HG03378 (cell line): ENCODE measurements at regions not wholly inside any gene's neighbourhood (a gene's known extent, or its start where the extent isn't known, plus 50 kb on each side); places are given as distances from the start of the nearest gene placed in this dataset.
"Not testable (repeated sequence)": the region's sequence is repeated elsewhere in the genome, so short reads cannot be mapped to it uniquely, and the experiment has no call there.

Experiments
- ATAC-seq: cut with Tn5 transposase; IDR thresholded peaks from one replicate; pipeline ENCODE4 v1.9.1; 2021; ENCODE audit warnings: mild to moderate bottlenecking, moderate library complexity; ENCODE audit not compliant: unreplicated experiment

DNA sequence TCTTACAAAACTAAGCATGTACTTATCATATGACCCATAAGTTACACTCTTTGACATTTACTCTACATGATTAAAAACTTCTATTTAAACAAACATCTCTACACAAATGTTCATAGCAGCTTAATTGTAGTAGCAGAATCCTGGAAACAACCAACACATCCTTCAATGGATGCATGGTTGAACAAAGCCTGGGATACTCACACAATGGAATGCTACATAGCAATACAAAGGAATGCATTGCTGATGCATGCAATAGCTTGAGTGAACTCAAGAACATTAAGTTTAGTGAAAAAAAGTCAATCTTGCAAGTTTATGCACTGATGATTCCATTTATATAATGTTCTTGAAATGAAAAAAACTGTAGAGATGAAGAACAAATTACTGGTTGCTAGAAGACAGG, 686.9 kb downstream of the LRRIQ3 start:
- ATAC-seq = no peak

DNA sequence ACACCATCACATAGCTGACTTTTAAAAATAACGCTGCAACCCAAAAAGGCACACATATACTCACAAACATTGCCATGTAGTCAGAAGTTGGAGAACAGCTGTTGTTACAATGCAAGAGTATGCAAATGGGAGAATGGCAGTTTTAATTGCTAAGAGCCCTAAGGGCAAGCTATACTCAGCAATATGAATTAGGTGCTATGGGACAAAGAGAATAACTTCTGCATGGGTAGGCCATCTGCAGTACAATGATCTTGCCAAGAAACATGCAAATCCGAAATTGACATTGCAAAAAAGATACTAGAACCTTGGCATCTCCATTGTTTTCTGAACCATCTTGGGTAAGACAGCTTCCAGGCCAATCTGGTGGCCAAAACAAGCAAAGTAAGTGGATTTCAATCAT, 697.8 kb downstream of the LRRIQ3 start:
- no peak for ATAC-seq

DNA sequence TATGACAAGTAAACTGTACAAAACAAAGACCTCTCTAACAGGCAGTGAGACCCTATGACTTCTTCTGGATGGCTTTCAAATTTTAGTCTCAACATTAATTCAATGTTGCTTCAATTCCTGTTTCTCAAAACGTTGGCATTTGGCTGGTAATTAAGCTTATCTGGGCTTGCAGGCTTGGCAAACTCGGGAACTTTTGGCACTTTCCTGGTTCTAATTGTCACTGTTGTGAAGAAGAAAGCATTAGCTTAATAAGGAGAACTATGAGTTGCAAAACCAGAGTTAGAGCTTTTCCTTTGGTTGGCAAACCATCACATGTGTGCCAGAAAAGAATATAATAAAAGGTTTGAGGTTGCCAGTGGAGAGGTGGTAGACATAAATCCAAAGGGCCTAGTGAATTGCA, 698.3 kb downstream of the LRRIQ3 start:
- no peak for ATAC-seq

DNA sequence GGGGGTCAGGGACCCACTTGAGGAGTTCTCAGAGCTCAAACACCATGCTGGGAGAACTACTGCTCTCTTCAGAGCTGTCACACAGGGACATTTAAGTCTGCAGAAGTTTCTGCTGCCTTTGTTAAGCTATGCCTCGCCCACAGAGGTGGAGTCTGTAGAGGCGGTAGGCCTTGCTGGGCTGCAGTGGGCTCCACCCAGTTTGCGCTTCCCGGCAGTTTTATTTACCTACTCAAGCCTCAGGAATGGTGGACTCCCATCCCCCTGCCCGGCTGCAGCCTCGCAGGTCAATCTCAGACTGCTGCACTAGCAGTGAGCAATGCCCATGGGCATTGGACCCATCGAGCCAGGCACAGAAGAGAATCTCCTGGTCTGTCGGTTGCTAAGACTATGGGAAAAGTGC, 706.4 kb downstream of the LRRIQ3 start:
- ATAC-seq = no peak

DNA sequence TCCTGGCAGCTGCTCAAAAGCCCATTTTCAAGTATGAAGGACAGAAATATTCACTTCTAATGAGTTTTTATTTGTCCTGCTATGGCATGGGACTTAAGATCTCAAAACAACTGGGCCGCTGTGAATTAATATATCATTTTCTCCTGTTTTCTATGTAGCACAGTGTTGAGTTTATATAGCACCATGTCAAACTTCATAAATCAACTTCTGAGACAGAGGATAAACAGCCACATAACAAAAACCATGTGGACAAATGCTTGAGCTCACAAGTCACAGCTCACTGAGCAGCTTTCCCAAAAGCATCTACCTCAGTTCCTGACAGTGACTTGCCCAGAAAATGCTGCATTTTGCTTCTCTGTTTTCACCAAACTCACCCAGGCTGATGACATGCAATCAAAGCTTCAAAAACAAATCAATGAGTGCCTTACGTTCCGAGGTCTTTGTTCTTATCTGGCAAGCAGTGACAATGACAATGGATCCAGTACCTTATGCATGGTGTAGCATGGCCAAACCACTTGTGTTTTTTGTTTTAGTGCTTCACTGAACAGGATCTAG, 722.6 kb downstream of the LRRIQ3 start:
- ATAC-seq = no peak

DNA sequence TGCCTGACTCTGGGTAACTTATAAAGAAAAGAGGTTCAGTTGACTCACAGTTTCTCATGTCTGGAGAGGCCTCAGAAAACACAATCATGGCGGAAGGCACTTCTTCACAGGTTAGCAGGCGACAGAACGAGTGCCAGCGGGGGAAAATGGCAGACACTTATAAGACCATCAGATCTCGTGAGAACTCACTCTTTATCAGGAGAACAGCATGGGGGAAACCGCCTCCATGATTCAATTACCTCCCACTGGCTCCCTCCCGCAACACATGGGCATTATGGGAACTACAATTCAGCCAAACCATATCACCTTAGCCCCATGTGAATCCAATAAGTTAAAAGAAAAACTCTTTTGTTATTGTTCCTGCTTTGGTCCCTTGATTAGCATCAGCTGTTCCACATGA, 725.2 kb downstream of the LRRIQ3 start:
- ATAC-seq = no peak

DNA sequence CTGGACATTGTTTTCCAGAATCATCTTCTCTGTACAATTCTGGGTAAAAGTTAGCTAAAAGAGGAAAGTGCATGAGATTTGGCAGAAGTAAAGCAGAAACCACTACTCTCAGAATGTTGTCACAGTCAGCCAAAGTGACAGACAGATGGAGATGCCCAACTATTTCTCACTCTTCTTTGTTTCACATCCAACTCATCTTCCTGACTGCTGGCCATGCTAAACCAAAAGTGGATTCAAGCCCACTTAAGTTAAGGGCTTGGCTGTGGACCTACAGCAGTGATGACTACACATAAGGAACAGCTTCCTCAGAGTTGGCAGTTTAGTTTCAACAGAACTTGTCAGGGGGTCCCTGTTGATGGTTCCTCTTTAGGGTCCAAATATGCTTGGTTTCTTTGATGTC, 730.2 kb downstream of the LRRIQ3 start:
- no peak for ATAC-seq

DNA sequence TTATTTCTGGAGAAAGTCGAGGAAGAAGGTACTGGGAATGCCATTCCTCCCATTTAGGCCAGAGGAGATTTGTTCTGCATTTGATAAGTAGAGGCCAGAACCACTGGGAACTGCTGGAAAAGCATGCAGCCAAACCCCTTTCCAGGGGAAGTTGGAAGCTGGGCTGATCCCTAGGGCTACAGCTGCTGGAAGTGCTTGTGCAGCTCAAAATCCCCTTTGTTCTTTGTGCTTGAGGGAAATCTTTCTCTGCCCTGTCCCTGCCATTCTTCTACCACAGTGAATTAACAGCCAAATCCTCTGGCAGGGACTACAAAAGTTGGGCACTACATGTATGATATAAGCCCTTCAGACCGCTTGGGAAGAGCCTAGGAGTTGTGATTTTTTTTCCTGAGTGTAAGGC, 734.1 kb downstream of the LRRIQ3 start:
- ATAC-seq = no peak

DNA sequence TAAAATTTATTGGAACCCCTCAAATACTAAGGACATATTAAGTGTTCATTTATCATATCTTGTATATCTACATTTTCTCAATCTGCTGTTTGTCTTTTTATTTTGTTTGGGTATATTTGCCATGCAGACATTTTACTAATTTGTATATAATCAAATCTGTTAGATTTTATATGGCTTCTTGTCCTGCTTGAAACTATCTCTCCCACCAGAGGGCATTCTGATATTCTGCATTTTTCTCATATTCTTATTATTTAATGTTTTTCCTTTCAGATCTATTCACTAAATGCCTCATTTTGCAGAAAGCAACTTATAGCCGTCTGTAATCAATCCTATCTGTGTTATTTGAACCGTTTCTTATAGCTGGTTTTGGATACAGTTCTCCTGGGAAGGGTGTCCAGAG, 745.5 kb downstream of the LRRIQ3 start:
- ATAC-seq = no peak

DNA sequence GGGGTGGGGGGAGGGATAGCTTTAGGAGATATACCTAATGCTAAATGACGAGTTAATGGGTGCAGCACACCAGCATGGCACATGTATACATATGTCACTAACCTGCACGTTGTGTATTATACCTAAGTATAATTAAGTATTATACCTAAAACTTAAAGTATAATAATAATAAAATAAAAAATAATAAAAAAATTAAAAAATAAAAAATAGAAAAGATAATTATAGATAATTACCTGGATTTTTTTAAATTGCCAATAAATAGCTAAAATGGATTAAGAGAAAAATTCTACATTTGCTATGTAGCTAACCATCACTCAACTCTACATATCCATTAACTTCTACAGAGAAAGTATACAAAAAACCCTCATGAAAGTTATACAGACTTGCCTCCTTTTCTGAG, 747.3 kb downstream of the LRRIQ3 start:
- not testable (repeated sequence) for ATAC-seq

DNA sequence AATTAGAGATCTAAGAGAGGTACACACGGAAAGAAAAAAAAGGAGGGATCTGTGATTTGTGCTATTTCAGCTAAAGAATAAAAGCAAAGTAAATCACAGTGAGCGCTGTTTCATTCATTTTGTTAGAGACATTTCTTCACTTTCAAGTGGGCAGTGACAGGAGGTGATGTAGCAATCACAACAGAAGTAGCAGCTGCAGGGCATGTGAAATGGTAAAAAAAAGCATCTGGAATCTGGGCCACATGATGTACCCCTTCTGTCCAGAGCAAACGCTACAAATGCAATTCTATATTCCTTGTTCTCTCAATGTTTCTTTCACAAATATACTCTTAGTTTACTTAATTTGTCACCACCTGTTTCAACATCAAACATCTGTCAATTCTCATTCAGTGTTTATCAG, 786.5 kb downstream of the LRRIQ3 start:
- no peak for ATAC-seq

DNA sequence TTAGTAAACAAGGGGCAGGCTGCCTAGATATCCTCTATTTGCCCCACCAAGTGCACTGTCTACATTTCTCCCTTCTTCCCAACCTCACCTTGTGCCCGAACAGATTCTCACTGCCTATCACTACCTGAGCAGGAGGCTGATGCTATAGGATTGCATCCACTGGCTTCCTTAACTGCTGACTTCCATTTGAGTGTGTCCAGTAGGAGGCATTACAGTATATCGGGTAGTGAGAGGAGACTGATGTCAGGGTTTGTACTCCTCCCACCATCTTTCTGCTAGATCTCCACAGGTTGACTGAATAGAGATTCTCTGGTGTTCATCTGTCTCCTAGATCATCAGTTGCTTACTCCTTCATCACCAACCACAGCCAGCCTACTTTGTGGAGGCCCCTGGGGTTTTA, 796.3 kb downstream of the LRRIQ3 start:
- no peak for ATAC-seq

DNA sequence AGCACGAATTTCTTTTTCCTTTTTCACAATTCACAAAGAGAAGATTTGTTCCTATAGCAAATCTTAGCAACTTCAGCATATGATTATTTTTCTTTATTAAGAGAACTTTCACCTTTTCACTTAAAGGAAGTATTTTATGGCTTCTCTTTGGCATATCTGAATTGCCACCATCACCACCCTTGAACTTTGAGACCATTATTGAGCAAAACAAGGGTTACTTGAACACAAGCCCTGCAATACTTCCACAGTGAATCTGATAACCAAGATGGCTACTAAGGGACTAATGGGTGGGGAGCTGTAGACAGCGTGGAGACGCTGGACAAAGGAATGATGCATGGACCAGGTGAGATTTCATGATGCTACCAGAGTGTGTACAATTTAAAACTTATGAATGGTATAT, 815.0 kb downstream of the LRRIQ3 start:
- no peak for ATAC-seq

DNA sequence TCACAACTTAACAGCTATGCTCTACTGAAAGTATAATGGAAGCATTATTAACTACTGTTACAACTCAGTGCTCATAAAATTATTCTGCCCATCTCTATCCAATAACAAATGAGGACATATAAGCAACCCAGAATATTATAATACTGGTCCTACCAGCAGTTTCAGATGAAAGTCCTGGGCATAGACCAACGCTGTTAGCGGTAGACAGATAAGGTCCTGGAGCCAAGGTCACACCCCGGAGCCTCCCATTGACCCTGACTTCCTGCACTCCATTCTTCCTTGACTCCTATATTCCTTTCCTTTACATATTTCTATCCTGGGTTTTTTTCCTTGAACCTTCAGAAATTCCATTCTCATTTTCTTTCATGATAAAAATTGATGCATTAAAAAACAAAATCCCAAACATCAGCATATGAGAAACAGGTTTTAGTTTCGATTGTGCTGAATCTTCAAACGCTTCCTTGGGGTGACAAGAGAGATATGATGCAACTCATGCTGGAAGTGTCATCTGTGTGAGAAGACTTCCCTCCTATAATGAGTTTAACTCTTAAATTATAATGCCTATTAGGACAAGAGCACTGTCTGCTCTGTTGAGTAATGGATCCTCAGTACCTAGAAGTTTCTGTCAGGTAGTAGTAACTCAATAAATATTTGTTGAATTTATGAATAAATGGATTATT, 831.1 kb downstream of the LRRIQ3 start:
- ATAC-seq = no peak

DNA sequence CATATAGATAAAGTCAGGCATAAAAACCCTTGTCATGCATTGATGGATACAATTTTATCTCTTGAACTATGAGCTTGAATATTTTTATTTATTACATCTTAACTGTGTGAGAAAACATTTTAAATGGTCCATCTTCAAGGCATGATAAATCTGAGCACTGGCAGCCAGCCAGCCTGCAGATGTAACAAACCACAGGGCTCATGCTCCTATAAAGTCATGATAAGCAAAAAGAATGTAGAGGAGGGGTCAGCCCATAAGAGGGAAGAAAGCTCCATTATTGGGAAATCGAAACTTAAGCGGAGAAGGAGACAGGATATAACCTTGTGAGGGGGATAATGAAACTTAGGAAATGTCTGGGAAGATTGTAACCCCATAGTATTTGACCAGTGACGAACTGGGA, 839.0 kb downstream of the LRRIQ3 start:
- no peak for ATAC-seq

DNA sequence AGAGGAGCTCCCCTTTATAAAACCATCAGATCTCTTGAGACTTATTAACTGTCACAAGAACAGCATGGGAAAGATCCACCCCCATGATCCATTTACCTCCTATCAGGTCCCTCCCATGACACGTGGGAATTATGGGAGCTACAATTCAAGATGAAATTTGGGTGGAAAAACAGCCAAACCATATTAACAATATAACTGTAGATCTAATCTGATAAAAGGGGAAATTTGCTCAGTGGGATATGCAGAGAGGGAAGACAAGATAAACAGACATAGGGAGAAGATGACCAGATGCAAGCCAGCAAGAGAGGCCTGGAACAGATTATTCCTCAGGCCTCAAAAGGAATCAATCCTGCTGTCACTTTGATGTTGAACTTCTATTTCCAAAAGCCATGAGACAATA, 841.5 kb downstream of the LRRIQ3 start:
- no peak for ATAC-seq

DNA sequence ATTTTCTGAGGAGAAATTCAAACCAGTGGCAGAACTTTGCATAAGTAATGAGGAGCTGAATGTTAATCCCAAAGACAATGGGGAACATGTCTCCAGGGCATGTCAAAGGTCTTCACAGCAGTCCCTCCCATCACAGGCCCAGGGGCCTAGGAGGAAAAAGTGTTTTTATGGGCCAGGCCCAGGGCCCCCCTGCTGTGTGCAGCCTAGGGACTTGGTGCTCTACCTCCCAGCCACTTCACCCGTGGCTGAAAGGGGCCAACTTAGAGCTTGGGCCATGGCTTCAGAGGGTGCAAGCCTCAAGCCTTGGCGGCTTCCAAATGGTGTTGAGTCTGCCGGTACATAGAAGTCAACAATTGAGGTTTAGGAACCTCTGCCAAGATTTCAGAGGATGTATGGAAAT, 854.0 kb downstream of the LRRIQ3 start:
- no peak for ATAC-seq

DNA sequence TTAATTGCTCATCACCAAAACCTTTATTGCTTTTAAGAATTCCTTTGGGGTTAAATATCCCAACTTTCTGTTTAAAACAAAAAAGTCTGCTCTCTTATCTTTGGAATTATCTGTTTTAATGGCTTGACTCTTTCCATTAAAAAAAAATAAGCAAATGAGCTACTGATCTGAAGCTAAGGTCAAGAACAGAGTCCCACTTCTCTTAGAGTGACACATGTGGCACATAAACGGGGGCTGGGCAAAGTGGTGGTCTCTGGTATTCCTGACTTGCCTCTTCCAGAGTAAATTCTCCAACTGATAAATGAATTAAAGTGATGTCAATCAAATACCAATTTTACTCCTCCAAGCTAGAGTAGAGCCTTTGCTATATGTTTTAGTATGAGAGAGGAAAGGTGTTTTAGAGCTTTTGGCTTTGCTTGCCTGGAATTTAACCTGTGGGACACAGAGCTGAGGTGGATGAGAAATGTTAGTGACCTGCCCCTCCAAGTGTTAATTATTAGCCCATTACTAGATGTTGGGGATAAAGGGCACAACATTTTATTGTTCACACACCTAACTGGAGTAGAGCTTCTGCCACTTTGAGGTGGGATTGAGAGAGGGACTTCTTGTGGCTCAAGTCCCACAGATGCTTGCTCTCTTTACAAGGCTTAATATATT, 864.0 kb downstream of the LRRIQ3 start:
- ATAC-seq = no peak

DNA sequence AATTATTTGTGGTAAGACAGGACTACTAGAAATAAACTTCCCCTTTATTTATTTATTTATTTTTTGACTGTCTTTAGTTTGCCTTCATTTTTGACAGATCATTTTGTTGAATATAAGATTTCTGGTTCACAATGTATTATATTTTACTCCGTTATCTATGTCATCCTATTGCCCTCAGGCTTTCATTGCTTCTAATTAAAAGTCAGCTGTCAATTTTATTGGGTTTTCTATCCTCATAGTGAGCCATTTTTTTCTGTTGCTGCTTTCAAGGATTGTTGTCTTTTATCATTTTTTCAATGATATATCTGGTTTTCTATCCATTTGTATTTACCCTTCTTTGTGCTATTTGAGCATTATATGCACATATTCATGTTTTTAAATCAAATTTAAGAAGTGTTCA, 866.2 kb downstream of the LRRIQ3 start:
- no peak for ATAC-seq

DNA sequence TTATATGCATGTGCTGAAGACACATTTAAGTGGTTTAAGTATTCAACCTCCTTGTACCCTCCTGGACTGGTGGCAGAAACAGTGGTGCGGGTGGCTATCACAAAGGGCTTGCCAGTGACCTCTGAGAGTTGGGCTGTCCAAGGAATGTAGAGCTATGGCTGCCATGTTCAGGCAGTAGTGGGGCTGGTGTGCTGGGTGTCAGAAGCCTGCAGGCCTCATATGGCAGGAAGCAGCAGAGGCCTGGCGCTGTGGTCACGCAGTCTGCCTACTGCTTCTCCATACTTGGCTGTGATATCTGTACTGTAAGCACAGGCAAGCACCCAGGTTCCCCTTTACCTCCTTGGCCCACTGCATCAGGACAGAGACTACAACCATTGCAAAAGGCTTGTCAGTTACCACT, 870.0 kb downstream of the LRRIQ3 start:
- no peak for ATAC-seq

DNA sequence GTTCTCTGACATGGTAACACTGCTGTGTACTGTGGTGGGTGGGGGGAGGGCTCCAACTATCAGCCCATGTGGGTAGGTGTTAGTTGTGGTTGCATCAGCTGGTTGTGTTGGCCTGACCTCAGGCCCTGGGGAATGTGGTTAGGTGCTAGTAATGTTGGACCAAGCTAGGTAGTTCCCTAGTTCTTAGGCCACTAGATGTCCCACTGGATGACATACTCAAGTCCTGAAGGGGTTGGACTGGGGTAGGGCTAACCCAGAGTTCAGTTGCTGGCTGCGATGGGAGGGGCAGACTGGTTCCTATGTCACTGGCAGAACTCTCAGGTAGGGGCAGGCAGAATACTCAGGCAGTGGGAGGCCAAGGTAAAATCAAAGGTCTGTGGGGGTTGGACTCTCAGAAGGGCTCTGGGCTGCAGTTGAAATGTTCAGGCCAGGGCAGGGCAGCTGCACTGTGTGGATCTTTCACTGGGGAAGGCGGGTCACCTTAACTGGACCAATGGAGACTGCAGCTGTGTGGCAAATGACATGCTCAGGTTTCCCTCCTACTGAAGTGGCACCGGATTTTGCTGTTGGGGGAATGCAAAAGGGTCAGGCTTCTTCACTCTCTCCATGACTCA, 870.7 kb downstream of the LRRIQ3 start:
- no peak for ATAC-seq

DNA sequence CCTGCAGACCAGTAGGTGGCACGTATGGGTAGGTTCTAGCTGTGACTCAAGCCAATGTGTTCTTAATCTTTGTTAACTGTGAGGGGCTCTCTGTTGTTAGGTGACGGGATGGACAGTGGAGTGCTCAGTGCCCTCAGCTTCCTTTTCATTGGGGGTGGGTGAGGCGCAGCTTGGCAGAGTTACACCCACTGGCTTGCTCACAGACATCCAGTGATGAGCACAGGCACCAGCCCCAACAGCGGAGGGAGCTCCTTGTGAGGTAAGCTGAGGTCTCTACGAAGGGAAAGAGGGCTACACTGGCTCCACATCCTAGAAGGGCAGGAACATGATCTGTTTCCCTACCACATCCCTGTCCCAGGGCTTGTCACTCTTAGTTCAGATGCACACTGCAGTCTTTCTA, 871.3 kb downstream of the LRRIQ3 start:
- ATAC-seq = no peak
